Bone marrow (tissue), 2 donors: ENCODE measurements at regions not wholly inside any gene's neighbourhood (a gene's known extent, or its start where the extent isn't known, plus 50 kb on each side); places are given as distances from the start of the nearest gene placed in this dataset.

ENCODE experiments used
- DNase-seq, 2 donors: peaks; one replicate each; lab custom pipeline; 2025; lab: John Stamatoyannopoulos, UW

DNA sequence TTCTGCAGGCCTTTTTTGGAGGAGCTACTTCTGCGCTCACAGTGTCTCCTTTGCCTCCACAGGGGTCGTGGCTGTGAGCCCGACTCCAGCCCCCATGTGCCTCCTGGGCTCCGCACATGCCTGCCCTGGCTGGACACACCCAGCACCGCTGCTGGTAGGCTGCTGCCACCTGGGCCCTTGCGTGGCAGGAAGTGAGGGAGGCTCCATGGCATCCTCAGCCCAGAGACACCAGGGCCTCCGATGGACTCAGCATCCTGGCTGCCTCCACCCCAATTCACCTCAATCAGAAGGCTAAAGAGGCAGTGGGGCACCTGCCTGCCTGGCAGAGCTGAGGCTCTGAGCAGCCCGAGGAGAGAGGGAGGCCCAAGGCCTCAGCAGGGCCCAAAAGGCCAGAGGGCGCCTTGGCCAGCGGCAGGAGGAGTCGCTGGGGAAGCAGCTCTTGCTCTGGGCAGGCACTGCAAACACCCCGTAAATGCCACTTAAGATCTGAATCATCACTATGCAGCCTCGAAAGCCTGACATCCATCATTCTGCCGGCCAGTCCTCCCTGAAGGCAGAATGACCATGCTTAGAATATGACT is 68.3 kb upstream of the OTOS start:
- DNase-seq = no peak

DNA sequence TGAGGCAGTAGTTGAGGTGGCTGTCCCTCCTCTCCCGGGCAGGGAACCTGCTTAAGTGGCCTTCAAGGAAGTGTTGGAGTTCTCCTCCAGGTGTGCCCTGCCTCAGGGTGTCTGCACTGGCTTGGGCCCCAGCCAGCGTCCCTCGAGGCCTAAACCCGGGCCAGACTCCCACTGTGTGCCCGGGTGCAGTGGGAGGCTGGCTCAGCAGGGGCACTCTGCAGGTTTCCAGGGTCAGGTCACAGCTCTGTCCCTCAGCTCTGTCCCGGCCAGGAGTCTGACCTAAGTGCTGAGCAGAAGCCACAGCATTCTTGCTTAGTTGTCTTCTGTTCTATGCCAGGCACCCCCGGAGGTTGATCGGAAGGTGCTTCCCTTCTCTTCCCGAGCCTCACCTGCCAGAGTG is 69.0 kb upstream of the OTOS start:
- DNase-seq = no peak

DNA sequence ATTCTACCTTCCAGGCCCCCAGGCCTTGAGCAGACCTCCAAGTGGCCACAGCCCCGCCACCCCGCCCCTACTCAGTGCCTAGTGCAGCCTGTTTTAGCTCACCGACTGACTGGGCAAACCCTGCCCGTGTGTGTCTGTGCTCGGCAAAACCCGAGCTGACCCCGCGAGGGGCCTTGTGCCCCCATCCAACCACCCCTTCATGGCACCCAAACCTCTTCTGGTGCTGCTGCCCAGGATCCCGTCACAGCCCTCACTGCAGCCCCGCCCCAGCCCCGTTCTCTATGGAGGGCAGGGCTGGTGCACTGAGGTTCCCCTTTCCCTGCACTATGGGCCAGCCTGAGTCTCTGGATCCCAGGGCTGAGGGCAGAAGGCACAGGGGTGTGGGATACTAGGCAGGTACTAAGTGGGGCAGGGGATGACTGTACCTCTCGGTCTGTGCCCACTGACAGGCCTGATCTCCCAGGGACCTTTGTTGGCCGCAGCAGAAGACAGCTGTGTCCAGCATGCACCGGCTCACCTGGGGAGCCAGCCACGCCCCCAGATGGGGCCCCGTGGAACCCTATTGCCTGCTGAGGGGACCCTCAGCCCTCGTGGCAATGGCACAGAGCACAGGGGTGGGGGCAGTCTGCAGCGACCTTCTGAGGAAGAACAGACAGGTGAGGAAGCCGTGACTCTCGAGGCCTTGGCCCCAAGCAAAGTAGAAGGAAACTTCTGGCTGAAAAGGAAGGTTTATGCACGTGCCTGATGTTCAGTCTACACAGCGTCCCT is 69.9 kb upstream of the OTOS start:
- no peak for DNase-seq

DNA sequence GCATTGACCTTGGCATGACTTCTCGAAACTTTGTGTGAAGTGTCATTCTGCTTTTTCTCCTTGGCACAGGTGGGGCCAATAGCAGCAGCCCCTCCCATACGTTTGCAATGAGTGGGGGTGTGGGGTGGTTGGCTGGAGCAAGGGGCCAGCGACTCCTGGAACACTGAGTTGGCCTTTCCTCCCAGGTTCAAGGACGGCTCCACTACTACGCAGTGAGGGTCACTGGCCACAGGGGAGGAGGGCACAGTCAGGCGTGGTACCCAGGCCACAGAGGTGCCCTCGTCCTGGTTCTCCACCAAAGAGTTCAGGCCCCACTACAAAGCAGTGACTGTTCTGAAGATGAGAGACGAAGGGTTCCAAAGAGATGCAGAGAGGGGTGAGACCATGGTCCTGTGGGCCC is 70.6 kb upstream of the OTOS start:
- no peak for DNase-seq

DNA sequence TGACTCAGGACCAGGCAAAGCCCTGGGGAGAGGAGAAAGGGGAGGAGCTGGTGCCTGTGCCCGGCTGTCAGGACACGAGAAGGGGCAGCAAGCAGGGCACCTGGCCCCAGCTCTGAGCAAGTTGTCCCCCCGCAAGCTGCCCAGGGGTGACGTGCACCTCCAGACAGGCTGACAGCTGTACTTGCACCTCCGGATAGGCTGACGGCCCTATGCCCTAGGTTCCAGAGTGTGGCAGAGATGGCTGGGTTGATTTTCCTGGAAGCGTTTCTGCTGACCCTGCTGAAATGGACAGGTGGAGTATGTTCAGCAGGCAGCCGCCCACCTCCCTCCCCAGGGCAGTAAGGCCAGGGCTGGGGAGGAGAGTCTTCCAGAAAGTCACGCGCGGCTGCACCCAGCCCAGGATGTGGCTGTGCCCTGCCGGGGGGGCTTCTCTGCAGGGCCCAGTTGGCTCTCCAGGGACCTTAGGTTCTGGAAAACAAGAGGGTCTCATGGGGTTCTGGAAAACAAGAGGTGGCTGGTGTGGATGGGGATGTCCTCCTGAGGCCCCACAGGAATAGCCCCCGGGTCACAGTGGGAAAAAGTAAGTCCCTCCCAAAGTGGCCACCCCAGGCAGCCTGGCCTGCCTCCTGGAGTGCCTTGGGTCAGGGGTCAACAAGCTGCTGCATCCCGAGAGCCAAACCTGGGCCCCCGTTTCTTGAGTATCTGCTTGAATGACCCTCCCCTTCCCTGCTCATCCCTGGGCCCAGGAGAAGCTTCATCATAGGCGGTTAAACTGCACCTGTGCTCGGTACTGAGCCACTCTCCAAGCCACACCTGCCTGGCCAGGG is 71.4 kb upstream of the OTOS start:
- no peak for DNase-seq

DNA sequence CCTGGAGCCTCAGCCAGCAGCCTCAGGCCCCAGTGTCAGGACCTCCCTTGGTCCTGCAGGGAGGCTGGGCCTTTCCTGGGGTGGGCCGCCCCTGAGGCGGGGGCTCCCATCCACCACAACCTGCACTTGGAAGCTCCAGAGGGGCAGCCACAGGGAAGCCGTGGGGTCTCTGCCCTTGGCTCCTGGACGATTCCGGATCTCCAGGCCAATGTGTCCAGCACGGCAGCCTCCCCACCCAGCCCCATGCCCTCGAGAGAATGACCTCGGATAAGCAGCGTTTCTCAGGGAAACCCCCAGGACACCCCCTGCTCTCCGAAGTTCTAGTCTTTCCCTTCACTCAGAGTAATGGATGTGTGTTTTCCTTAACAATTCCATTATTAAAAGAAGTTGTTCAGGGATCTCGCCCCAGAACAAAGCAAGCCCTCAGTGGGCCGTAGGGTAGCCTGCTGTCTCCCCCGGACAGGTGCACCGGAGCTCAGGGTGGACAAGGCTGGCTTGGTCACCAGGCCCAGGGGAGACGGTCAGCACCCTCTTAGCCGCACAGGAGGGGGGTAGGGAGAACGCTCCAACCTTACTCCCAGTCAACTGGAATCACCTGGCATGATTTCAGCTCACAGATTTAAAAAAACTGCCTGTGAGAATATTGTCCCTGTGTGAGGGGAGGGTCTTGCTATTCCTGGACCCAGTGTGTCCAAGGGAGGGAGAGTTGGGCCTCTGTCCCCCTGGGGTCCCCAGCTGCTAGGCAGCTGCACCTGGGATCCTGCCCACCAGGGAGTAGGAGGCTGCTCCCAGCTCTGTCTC is 72.2 kb upstream of the OTOS start:
- DNase-seq = no peak

DNA sequence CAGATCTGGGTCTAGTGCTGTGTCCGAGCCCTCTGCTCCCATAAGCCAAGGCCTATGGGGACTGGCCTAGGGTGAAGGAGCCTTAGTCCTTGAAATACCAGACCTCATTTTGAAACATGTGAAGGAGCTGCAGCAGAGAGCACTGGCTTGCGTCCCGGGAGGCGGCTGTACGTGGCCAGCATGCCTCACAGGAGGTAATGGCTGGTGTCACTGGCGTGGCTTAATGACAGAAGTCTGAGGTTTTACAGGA is 72.7 kb upstream of the OTOS start:
- no peak for DNase-seq

DNA sequence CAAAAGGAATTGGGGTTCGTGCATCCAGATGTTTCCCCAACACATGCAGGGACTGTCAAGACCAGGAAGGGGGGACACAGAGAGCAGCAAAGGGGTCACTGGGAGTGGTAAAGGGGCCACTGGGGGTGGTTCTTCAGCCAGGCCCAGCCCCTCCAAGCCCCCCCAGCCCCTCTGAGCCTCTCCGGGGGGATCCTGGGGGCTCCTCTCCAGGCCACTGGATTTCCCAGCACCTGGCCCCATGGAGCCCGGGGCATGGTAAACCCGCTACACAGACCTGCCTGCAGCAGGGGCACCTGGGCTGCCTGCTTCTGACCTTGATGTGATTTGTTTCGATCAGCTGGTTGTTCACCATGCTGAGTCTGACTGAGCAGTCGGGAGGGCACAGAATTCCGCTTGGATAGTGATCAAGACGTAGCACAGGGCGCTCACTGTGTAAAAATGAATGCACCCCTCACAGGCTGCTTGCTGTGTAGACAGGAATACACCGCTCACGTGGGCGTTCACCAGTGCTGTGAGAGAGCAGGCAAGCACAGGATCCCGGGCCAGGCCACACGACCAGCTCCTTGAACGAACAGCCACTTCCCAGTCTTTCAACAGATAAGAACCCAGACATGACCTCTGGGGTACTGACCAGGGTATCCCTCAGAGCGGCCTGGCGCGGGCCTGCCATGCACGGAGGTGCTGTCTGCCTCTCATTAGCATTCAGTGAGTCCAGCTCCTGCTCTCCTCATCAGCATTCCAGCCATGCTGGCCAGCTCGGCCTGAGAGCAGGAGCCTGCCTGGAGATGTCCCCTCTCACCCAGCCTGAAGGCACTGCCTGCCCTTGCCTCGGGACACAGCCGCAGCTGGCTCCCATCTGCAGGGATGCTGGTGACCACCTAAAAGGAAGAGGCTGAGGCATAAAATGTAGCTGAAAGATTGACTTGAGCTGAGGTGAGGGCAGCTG is 73.3 kb upstream of the OTOS start:
- DNase-seq = no peak

DNA sequence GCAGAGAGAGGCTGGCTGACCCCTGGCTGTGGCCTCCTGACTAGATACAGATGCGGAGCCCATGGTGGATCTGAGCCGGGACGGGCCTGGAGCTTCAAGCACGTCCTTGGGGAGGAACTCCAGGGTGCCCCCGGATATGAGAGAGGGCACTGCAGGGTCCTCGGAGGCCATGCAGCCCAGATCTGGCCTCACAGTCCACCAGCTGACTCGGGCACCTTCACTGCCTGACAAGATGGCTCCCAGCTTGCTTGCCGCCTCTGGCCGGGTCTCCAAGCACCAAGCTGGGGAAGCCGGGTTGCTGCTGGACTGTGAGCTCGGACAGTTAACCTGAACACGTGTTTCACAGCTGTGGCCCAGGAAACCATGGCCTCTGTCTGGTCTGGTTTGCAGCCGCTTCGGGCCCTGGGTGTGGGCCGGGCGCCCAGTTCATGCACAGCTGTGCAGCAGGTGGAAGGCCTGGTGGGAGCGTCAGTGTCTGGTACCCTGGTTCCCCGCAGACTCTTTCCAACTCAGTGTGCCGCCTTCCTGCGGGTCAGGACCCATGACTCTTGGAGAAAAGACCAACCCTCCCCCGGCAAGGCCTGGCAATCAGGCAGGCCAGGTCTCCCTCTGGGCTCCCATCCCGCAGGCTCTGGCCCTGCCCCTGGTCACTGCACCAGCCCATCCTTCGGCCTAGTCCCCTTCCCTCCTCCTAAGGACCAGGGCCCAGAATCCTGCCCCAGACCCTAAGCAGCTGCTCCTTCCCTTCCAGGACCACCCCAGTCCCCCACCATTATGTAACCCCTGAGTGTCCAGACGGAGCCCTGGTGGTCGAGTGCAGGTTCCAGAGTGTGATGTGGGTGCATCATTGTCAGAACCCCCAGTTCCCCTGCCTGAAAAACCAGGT is 74.6 kb upstream of the OTOS start:
- DNase-seq = no peak

DNA sequence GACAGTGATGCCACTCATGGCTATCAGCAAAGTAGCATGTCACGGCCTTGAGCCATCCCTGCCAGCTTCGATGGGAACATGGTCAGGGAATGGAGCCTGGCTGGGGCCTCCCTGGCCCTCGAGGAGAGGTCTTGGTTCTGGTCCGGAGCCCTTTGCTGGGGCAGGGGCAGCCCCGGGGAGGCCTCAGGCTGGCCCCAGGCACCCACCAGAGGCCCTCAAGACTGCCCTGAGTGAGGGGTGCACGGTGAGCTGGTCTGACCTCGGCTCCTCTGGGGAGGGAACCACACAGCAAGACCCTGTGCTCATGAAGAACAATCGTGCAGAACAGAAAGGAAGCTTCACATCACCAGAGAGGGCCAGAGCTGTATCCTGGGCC is 75.2 kb upstream of the OTOS start:
- DNase-seq = no peak

DNA sequence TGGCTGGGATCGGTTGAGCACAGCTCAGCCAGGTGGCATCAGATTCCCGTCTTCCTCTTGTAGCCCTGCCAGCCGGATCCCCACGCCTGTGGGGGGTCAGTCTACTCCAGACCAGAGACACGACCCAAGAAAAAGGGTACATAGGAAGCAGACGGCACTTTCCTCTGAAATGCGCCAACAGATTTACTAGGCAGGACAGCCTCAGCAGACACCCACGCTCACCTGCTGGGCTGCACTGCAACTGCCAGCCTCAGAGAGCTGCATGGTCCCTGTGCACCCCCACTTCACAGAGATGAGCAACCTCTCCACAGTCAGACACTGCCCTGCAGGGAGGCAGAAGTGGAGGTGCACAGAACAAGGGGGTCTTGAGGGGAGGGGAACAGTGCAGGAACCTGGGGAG is 75.7 kb upstream of the OTOS start:
- DNase-seq = no peak

DNA sequence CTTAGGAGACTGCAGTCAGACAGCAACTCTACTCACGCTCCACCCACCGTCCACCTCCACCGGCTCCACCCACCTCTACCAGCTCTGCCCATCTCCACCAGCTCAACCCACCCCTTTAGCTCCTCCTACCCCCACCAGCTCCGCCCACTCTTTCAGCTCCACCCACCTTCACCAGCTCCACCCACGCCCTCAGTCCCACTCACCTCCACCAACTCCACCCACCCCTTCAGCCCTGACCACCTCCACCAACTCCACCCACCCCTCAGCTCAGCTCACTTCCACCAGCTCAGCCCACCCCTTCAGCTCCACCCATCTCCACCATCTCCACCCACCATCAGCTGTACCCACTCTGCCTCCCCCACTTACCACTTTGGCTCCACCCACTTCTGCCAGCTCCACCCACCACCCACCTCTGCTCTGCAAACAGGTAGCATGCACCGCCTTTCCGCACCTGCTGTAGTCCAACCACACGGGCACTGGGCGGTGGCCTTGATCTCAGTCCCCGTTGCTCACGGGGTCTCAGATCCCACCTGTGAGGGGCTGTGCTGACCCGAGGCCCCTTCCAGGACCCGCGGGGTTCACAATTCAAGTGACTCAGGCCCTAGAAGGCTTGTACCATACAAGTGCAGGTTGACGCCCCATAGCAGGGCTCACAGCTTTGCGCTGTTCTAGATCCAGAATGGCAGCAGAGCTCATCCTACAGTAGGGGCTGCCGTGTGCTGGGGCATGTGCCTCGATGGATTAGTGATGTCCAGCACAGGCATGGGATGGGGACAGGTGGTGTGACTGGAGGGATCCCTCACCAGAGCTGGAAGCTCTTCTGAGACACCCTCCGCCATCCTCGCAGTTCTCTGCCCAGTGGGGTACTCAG is 77.2 kb upstream of the OTOS start:
- DNase-seq = no peak

DNA sequence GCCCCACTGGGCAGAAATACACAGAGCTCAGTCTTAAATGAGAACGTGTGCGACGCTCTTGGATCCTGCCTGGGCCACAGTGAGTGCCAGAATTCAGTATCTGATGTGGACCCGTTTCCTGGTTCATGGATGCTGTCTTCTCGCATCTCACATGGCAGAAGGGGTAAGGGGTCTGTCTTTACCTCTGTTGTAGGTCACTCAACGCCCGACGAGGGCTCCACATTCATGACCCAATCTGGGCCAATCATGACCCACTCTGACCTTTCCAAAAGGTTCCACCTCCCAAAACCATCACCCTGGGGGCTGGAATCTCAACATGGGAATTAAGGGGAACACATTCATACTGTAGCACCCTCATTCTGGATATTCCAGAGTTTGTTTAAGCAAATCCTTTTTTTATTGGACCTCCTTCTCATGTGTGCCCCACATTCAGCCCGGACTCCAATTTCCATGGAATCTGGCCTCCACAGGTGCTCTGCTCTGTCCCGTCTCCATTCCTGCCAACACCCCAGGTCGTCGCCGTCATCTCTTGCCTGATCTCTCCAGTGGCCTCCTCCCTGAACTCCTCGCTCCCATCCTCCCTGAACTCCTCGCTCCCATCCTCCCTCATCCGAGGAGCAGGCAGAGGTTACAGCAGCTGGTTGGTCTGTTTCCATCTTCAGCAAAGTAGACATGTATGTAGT is 78.9 kb upstream of the OTOS start:
- DNase-seq = no peak

DNA sequence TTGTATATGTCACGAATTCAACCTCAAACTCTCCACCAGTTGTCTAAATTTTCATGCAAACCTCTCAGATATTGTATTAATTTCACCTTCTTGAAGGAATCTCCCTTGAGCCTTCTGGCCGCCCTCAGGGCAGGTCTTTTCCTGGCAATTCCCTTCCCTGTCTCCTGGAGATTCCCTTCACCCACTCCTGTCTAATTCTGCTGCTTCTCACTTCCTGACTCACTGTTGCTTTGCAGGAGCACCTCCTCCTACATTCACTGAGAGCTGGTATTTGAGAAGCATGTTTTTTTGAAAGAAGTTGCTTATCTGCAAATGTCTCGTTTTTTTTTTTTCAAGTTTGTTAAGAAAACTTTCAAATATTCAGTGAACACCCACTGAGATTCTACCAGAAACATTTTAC is 79.9 kb upstream of the OTOS start:
- DNase-seq = no peak

DNA sequence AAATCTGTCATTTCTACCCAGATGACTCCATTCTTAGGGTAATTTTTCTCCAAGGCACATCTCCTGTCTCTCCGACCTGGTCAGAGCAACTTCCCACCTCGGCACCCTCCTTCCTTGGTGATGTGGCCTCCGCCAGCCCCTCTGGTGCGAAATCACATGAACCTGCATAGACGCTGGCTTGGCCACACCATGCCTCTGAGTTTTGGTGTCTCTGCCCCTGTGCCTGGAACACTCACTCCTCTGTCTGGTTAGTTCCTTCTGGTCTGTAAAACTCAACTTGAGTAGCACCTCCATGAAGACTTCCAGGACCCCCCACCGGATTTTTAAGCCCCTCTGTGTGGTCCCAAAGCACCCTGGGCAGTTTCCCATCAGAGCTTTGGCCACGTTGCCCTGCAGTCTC is 83.2 kb upstream of the OTOS start:
- DNase-seq = no peak

DNA sequence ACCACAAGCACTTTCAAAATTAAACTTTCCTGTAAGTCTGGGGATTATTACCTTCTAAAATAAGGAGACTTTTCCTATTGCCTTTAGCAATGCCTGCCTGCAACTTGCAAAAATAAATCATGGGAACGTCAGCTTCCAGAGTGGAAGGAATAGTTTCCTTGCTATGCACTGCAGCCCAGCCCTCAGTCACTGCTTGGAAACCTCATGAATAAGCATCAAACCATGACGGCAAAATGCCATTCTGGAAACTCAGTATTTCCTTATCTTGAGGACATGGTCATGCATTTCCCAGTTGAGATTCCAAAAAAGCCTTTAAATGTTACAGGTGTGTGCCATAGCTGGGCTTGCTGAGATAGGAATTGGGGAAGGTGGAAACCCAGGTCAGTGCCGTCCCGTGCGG is 84.2 kb upstream of the OTOS start:
- DNase-seq = no peak

DNA sequence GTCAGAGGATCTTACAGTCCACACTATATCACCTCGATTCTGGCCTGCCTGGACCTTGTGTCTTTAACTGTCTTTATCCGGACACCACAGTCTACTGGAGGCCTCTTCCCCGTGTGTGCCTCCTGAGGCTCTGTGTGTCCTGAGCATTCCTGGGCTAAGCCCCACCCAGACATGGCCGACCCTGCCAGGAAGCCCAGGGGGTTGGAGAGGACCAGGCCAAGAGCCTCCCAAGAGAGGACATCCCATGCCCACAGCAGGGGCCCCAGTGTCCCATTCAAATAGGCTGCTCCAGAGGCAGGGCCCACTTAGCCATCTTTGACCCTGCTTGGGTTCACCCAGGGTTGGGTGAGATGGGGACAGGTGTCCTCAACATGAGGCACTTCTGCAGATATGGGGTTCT is 84.7 kb upstream of the OTOS start:
- no peak for DNase-seq

DNA sequence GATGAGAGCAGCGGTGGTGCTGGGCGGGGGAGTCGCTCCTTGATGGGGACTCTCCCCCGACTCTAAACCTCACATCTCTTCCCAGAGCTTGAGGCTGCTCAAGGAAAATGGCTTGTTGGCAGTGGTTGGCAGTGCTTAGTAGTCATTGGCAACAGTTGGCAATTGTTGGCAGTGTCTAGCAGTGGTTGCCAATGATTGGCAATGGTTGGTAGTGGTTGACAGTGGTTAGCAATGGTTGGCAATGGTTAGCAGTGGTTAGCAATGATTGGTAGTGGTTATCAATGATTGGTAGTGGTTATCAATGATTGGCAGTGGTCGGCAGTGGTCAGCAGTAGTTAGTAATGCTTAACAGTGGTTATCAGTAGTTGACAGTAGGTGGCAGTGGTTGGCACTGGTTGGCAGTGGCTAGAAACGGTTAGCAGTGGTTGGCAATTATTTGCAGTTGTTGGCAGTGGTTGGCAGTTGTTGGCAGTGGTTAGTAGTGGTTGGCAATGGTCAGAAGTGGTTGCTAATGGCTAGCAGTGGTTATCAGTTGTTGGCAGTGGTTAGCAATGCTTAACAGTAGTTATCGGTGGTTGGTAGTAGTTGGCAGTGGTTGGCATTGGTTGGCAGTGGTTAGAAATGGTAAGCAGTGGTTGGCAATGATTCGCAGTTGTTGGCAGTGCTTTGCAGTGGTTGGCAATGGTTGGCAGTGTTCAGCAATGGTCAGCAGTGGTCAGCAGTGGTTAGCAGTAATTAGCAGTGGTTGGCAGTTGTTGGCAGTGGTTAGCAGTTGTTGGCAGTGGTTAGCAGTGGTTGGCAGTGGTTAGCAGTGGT is 85.4 kb upstream of the OTOS start:
- no peak for DNase-seq
